DOHH2 (cell line): ENCODE measurements at regions not wholly inside any gene's neighbourhood (a gene's known extent, or its start where the extent isn't known, plus 50 kb on each side); places are given as distances from the start of the nearest gene placed in this dataset.

Source experiments
- H3F3A ChIP-seq: fragments of 200-600 bp; sonication (generic), shearing (Covaris generic); 2 replicates; pipeline ENCODE4 v1.6.0; 2016; ENCODE audit warnings: antibody characterized with exemption, mild to moderate bottlenecking; ENCODE audit not compliant: control insufficient read depth, insufficient read depth
- H3K27ac ChIP-seq: fragments of 200-600 bp; sonication (generic); 2 replicates; pipeline ENCODE4 v1.5.1; 2014; ENCODE audit warnings: low read depth, mild to moderate bottlenecking, low read length, moderate library complexity
- H3K27me3 ChIP-seq: fragments of 200-600 bp; sonication (generic); 2 replicates; pipeline ENCODE4 v1.6.1; 2014; ENCODE audit warnings: mild to moderate bottlenecking, low read length, mixed read lengths; ENCODE audit not compliant: control insufficient read depth
- H3K36me3 ChIP-seq: fragments of 200-600 bp; sonication (generic); 2 replicates; pipeline ENCODE4 v1.6.1; 2014; ENCODE audit warnings: mild to moderate bottlenecking, low read length, moderate library complexity, mixed read lengths; ENCODE audit not compliant: control insufficient read depth
- H3K4me1 ChIP-seq: fragments of 200-600 bp; sonication (generic); 2 replicates; pipeline ENCODE4 v1.6.1; 2014; ENCODE audit warnings: mild to moderate bottlenecking, low read length, mixed read lengths; ENCODE audit not compliant: control insufficient read depth
- H3K4me2 ChIP-seq: fragments of 200-600 bp; sonication (generic); 2 replicates; pipeline ENCODE4 v1.6.0; 2014; ENCODE audit warnings: mild to moderate bottlenecking, low read length, moderate library complexity
- H3K4me3 ChIP-seq: fragments of 200-600 bp; sonication (generic); 2 replicates; pipeline ENCODE4 v1.5.1; 2014; ENCODE audit warnings: mild to moderate bottlenecking, low read length, mixed read lengths
- H3K79me2 ChIP-seq: fragments of 200-600 bp; sonication (generic); 2 replicates; pipeline ENCODE4 v1.6.1; 2014; ENCODE audit warnings: mild to moderate bottlenecking, low read length, mixed read lengths; ENCODE audit not compliant: control insufficient read depth
- H3K9me2 ChIP-seq: fragments of 200-600 bp; sonication (generic); replicated peaks from 2 replicates; pipeline ENCODE4 v1.6.1; 2014; ENCODE audit warnings: mild to moderate bottlenecking, low read length, mixed read lengths; ENCODE audit not compliant: control insufficient read depth
- H3K9me3 ChIP-seq: fragments of 200-600 bp; sonication (generic); 2 replicates; pipeline ENCODE4 v1.6.1; 2014; ENCODE audit warnings: antibody characterized with exemption, low read length, mixed read lengths; ENCODE audit not compliant: control insufficient read depth, insufficient read depth
- H4K20me1 ChIP-seq: fragments of 200-600 bp; sonication (generic); 2 replicates; pipeline ENCODE4 v1.6.0; 2014; ENCODE audit warnings: low read depth, mild to moderate bottlenecking, antibody characterized with exemption, low read length, moderate library complexity; ENCODE audit not compliant: control insufficient read depth, insufficient read depth
- EZH2phosphoT487 ChIP-seq: fragments of 200-600 bp; sonication (generic); IDR thresholded peaks from 2 replicates; pipeline ENCODE4 v1.6.1; 2017; ENCODE audit warnings: borderline replicate concordance, mild to moderate bottlenecking, antibody characterized with exemption, low read length, moderate library complexity, mixed read lengths
- TF ChIP-seq, protein P1 (sequence below): fragments of 200-600 bp; sonication (generic); IDR thresholded peaks from one replicate; pipeline ENCODE4 v1.5.1; 2014; ENCODE audit warnings: antibody characterized with exemption, mild to moderate bottlenecking, low read depth, low read length; ENCODE audit not compliant: poor library complexity, severe bottlenecking

DNA sequence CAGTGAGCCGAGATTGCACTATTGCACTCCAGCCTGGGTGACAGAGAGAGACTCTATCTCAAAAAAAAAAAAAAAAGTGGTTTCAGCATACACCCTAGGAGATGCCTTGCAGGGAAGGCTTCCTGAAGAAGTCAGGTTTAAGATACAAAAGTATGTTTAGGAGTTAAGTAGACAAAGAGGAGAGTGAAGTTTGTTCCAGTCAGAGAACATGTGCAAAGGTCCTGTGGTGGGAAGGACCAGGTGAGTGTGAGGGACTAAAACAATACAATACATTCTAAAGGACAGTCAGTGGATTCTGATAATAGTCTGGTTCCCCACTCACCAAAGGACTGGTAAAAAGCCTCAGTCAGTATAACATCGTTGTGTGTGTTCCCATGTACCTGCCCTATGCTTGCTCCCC is 299.3 kb downstream of the HIVEP2 start:
- no peaks in the 10 kb centered on the region for H3K36me3 ChIP-seq
- no peaks in the 10 kb centered on the region for H3K9me3 ChIP-seq
- no peak overlapping the region for H3K4me2 ChIP-seq
- no peaks in the 10 kb centered on the region for H3K4me1 ChIP-seq
- no peaks in the 10 kb centered on the region for H3K9me2 ChIP-seq
- no peak for TF ChIP-seq EZH2phosphoT487
- TF ChIP-seq, protein P1, sequence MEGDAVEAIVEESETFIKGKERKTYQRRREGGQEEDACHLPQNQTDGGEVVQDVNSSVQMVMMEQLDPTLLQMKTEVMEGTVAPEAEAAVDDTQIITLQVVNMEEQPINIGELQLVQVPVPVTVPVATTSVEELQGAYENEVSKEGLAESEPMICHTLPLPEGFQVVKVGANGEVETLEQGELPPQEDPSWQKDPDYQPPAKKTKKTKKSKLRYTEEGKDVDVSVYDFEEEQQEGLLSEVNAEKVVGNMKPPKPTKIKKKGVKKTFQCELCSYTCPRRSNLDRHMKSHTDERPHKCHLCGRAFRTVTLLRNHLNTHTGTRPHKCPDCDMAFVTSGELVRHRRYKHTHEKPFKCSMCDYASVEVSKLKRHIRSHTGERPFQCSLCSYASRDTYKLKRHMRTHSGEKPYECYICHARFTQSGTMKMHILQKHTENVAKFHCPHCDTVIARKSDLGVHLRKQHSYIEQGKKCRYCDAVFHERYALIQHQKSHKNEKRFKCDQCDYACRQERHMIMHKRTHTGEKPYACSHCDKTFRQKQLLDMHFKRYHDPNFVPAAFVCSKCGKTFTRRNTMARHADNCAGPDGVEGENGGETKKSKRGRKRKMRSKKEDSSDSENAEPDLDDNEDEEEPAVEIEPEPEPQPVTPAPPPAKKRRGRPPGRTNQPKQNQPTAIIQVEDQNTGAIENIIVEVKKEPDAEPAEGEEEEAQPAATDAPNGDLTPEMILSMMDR: no peak
- no peaks in the 10 kb centered on the region for H3K79me2 ChIP-seq
- no peaks in the 10 kb centered on the region for H3F3A ChIP-seq
- no peaks in the 10 kb centered on the region for H4K20me1 ChIP-seq
- no peak overlapping the region for H3K27ac ChIP-seq
- no peak overlapping the region for H3K4me3 ChIP-seq
- H3K27me3 ChIP-seq: no peaks in the 10 kb centered on the region

DNA sequence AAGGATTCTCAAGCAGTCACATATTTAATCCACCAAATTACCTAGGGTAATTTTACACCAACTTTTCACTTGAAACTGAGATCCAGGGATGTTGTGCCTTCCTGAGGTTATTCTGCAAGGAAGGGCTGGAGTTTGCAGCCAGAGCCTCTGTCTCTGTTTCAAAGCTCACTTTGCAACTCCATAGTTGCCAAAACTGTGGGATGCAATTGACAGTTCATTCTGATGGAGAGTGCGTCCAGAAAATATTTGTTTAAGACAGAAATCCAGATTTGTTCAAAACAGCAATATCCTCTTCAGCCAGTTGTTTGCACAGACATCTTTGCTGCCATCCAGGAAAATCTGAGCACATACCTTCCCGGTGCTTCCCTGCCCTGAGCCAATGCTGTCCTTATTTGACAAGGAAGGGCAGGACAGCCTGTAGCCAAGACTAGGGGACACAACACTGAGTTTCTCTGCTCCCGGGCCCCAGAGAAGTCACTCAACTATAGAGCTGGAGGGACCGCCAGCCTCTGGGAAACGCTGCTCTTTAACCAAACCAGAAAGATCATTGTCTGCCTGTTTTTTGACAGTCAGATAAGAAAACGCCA is 297.4 kb downstream of the HIVEP2 start:
- H3F3A ChIP-seq: no peaks in the 10 kb centered on the region
- H3K27ac ChIP-seq: no peak overlapping the region

DNA sequence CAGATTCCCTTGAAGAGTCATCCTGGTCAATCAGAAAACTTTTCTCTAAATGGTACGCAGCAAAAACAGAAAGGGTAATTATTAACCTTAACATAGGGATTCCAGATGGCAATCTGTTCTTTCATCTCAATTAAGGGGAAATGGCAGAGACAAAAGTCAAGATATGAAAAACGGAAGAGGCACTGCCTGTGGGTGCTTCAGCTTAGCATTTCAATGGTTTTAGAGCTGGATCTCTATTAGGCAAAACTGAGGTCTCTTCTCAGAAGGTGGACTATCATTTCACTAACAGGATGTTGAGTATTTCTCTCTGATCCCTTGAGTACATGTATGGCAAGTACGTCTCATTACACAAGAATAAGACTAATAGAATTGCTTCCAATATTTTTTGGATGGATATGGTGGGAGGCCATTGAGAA is 296.9 kb downstream of the HIVEP2 start:
- Histone ChIP-seq H3K4me1 (no peaks in the 10 kb centered on the region), H3K36me3 (no peaks in the 10 kb centered on the region), H3K27ac (no peak overlapping the region), H4K20me1 (no peaks in the 10 kb centered on the region), H3K79me2 (no peaks in the 10 kb centered on the region), H3K4me2 (no peak overlapping the region), H3K9me3 (no peaks in the 10 kb centered on the region), H3K4me3 (no peak overlapping the region), H3F3A (no peaks in the 10 kb centered on the region), H3K27me3 (no peaks in the 10 kb centered on the region), H3K9me2 (no peaks in the 10 kb centered on the region)
- TF ChIP-seq, protein P1: no peak
- no peak for TF ChIP-seq EZH2phosphoT487

More for the DNA sequence above, 297.4 kb downstream of the HIVEP2 start:
- Histone ChIP-seq H4K20me1 (no peaks in the 10 kb centered on the region), H3K9me2 (no peaks in the 10 kb centered on the region), H3K4me1 (no peaks in the 10 kb centered on the region), H3K4me2 (no peak overlapping the region), H3K9me3 (no peaks in the 10 kb centered on the region), H3K36me3 (no peaks in the 10 kb centered on the region), H3K79me2 (no peaks in the 10 kb centered on the region), H3K4me3 (no peak overlapping the region), H3K27me3 (no peaks in the 10 kb centered on the region)
- no peak for TF ChIP-seq EZH2phosphoT487
- TF ChIP-seq, protein P1: no peak
